Endothelial cell of umbilical vein (primary cell): ENCODE measurements at regions not wholly inside any gene's neighbourhood (a gene's known extent, or its start where the extent isn't known, plus 50 kb on each side); places are given as distances from the start of the nearest gene placed in this dataset.

Experiments
- BruUV-seq: library from RNA; stranded (reverse); fragments of 400-500 nt; replicated peaks from 2 replicates; lab custom pipeline; 2021; lab: Mats Ljungman, UMichigan
- CTCF ChIA-PET: fragments of 300-600, 350-600 bp; sonication (Branson Sonifier 250); formaldehyde crosslinking; loops from one replicate; lab custom pipeline; 2021; ENCODE audit warnings: antibody characterized with exemption, inconsistent platforms; lab: Charles Lee
- POLR2A ChIA-PET: fragments of 300-600, 350-600 bp; sonication (Branson Sonifier 250); formaldehyde crosslinking; loops from one replicate; lab custom pipeline; 2021; ENCODE audit warnings: antibody characterized with exemption, inconsistent platforms; lab: Charles Lee
- DNase-seq: peaks from one replicate; pipeline ENCODE4 v3.0.0-alpha.2; 2011; ENCODE audit warnings: low read depth, low spot score
- FAIRE-seq: peaks from 2 replicates; lab custom pipeline; 2011; peaks lifted over from hg19 to GRCh38; lab: Jason Lieb, UNC
- H2AFZ ChIP-seq: 2 replicates; pipeline ENCODE4 v1.6.0; 2012; ENCODE audit warnings: low read depth, low read length, control low read depth, inconsistent platforms
- H3K27ac ChIP-seq: 2 replicates; pipeline ENCODE4 v1.5.1; 2011; ENCODE audit warnings: low read depth, mild to moderate bottlenecking, control low read depth, low read length, moderate library complexity; ENCODE audit not compliant: insufficient read depth
- H3K27me3 ChIP-seq, 2 experiments: 2 replicates each; pipeline versions ENCODE4 v1.6.0 to v1.6.1; 2011; ENCODE audit warnings: low read length in 2 of 2, mixed read lengths in 1 of 2; ENCODE audit not compliant: control insufficient read depth in 2 of 2, insufficient read depth in 2 of 2
- H3K36me3 ChIP-seq, 2 experiments: 2 replicates in 1 of 2; 3 replicates in 1 of 2; pipeline ENCODE4 v1.5.1; 2011; ENCODE audit warnings: low read length in 2 of 2, mild to moderate bottlenecking in 1 of 2, moderate library complexity in 1 of 2; ENCODE audit not compliant: control insufficient read depth in 2 of 2, insufficient read depth in 2 of 2; ENCODE audit errors: extremely low read depth in 1 of 2
- H3K4me1 ChIP-seq: 3 replicates; pipeline ENCODE4 v1.5.1; 2011; ENCODE audit warnings: mild to moderate bottlenecking, low read length; ENCODE audit not compliant: control insufficient read depth, insufficient read depth; ENCODE audit errors: extremely low read depth
- H3K4me2 ChIP-seq: 2 replicates; pipeline ENCODE4 v1.6.1; 2011; ENCODE audit warnings: low read length, control low read depth, mixed read lengths; ENCODE audit not compliant: insufficient read depth
- H3K4me3 ChIP-seq, 3 experiments: fragments of 200-600 bp in 1 of 3; sonication (generic), shearing (Covaris generic) in 1 of 3; replicated peaks in 1 of 3; 2 replicates each; pipeline ENCODE4 v1.5.1; 2011 to 2016; ENCODE audit warnings: control low read depth in 3 of 3, low read length in 3 of 3, mild to moderate bottlenecking in 2 of 3, inconsistent platforms in 1 of 3, low read depth in 1 of 3, moderate library complexity in 1 of 3; ENCODE audit not compliant: insufficient read depth in 1 of 3
- H3K79me2 ChIP-seq: 2 replicates; pipeline ENCODE4 v1.6.0; 2012; ENCODE audit warnings: low read length, inconsistent platforms; ENCODE audit not compliant: control insufficient read depth, insufficient read depth
- H3K9ac ChIP-seq: replicated peaks from 2 replicates; pipeline ENCODE3; 2011; ENCODE audit warnings: low read length, control low read depth; ENCODE audit not compliant: insufficient read depth; ENCODE audit errors: extremely low read depth
- H3K9me1 ChIP-seq: replicated peaks from 3 replicates; pipeline ENCODE4 v1.6.0; 2011; ENCODE audit warnings: mild to moderate bottlenecking, low read length; ENCODE audit not compliant: control insufficient read depth, insufficient read depth; ENCODE audit errors: extremely low read depth
- H3K9me3 ChIP-seq: replicated peaks from 2 replicates; pipeline ENCODE4 v1.5.1; 2012; ENCODE audit warnings: low read length, inconsistent platforms; ENCODE audit not compliant: control insufficient read depth, insufficient read depth
- H4K20me1 ChIP-seq: replicated peaks from 2 replicates; pipeline ENCODE3; 2011; ENCODE audit warnings: mild to moderate bottlenecking, low read length; ENCODE audit not compliant: control insufficient read depth, insufficient read depth; ENCODE audit errors: extremely low read depth
- EZH2 ChIP-seq: IDR thresholded peaks from 2 replicates; pipeline ENCODE4 v1.6.1; 2012; ENCODE audit warnings: borderline replicate concordance, low read depth, mild to moderate bottlenecking, moderate library complexity, low read length, inconsistent platforms; ENCODE audit not compliant: severe bottlenecking
- FOS ChIP-seq: IDR thresholded peaks from 2 replicates; pipeline ENCODE4 v1.6.1; 2011; ENCODE audit warnings: mild to moderate bottlenecking, low read length, moderate library complexity, borderline replicate concordance; ENCODE audit not compliant: insufficient read depth
- GATA2 ChIP-seq: IDR thresholded peaks from 2 replicates; pipeline ENCODE4 v1.7.0; 2011; ENCODE audit warnings: low read depth, mild to moderate bottlenecking, moderate library complexity, mixed read lengths, low read length; ENCODE audit not compliant: insufficient read length, insufficient read depth
- MYC ChIP-seq: IDR thresholded peaks from one replicate; pipeline ENCODE4 v1.6.1; 2011; ENCODE audit warnings: mild to moderate bottlenecking, low read depth, low read length
- dilution Hi-C: fragments of 300-500 bp; cut with MboI; formaldehyde crosslinking; loops from one replicate; pipeline ENCODE4 v1.15.0; 2019; ENCODE audit warnings: low sequenced_read_pairs; ENCODE audit not compliant: extremely low pct_ligation_motif_present
- intact Hi-C: fragments of 100-400 bp; cut with micrococcal nuclease; formaldehyde crosslinking; loops from one replicate; pipeline ENCODE4 v1.10.0; 2022
- TF ChIP-seq, protein P1 (sequence below), 2 donors: IDR thresholded peaks; 1 replicate in 1 of 2; 2 replicates in 1 of 2; pipeline ENCODE4 v1.5.1; 2011; ENCODE audit warnings: low read length in 2 of 2, mild to moderate bottlenecking in 2 of 2, moderate library complexity in 2 of 2, control low read depth in 1 of 2, inconsistent platforms in 1 of 2, low read depth in 1 of 2; ENCODE audit not compliant: insufficient read depth in 1 of 2; ENCODE audit errors: extremely low read depth in 1 of 2
- TF ChIP-seq, protein P2 (sequence below): IDR thresholded peaks from 2 replicates; pipeline ENCODE4 v1.6.1; 2011; ENCODE audit not compliant: insufficient read depth, insufficient read length

DNA sequence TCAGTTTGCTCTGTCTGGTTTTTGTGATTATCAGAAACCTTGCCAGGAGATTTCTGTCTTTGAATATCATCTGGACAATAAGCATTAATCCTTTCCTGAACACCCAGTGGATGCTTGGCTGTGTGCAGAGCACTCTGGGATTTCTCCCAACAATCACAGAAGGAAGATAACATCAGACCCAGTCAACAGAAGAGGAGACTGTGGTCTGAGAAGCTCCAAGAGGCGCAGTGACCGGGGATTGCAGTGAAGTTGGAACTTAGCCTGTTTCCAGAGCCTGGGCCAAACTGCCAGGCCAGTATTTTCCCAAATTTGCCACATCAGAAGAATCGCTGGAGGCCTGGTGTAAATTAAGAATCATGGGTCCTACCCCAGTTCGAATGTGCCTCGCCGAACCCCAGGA, 264.7 kb downstream of the C16orf95 start:
- dilution Hi-C loops (no loop called here), intact Hi-C loops (no loop called here)
- FAIRE-seq (peak; percentile 84), DNase-seq (peak; percentile 78)
- ChIA-PET CTCF (interaction anchor here (0.9 to 3.7 kb wide), 10 partner anchors 9 to 489 kb away, joined by 3 to 25 read pairs (median 6); no protein-coding TSS in a partner anchor), POLR2A (interaction anchor here (1.0 kb wide), 1 partner anchor 9 kb away, joined by 4 read pairs; no protein-coding TSS in a partner anchor)
- Histone ChIP-seq H3K36me3 (no peaks in the 10 kb centered on the region), H3K4me1 (peaks cover 16% of the 10 kb centered on the region), H2AFZ (no peak overlapping the region), H3K9ac (no peak overlapping the region), H3K9me3 (no peaks in the 10 kb centered on the region), H3K27me3 (peaks cover 0 to 2% of the 10 kb centered on the region in 2 experiments), H4K20me1 (no peaks in the 10 kb centered on the region), H3K4me2 (peak overlapping the region; percentile 1), H3K4me3 (no peak overlapping the region), H3K27ac (peak overlapping the region; percentile 15), H3K79me2 (no peaks in the 10 kb centered on the region), H3K9me1 (no peaks in the 10 kb centered on the region)
- TF ChIP-seq MYC (no peak), FOS (no peak), EZH2 (no peak), GATA2 (peak; percentile 59)
- TF ChIP-seq, protein P1, sequence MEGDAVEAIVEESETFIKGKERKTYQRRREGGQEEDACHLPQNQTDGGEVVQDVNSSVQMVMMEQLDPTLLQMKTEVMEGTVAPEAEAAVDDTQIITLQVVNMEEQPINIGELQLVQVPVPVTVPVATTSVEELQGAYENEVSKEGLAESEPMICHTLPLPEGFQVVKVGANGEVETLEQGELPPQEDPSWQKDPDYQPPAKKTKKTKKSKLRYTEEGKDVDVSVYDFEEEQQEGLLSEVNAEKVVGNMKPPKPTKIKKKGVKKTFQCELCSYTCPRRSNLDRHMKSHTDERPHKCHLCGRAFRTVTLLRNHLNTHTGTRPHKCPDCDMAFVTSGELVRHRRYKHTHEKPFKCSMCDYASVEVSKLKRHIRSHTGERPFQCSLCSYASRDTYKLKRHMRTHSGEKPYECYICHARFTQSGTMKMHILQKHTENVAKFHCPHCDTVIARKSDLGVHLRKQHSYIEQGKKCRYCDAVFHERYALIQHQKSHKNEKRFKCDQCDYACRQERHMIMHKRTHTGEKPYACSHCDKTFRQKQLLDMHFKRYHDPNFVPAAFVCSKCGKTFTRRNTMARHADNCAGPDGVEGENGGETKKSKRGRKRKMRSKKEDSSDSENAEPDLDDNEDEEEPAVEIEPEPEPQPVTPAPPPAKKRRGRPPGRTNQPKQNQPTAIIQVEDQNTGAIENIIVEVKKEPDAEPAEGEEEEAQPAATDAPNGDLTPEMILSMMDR (IDR thresholded peaks at IDR 0.05; ENCODE audit: extremely low read depth in 1 of 2, insufficient read depth in 1 of 2, low read depth in 1 of 2, low read length in 2 of 2) = no peak
- TF ChIP-seq, protein P2, sequence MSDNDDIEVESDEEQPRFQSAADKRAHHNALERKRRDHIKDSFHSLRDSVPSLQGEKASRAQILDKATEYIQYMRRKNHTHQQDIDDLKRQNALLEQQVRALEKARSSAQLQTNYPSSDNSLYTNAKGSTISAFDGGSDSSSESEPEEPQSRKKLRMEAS = no peak
- BruUV-seq = no TSS peak
